ENCODE measurements at regions not wholly inside any gene's neighbourhood (a gene's known extent, or its start where the extent isn't known, plus 50 kb on each side); places are given as distances from the start of the nearest gene placed in this dataset.

- DNase-seq (ENCODE audit: low read depth): no peak
These were observed 384.3 kb upstream of the NR2F2 start for GRCh38 chr15:95946241-95946640.

- DNase-seq (ENCODE audit: low read depth): no peak
These were observed 383.6 kb upstream of the NR2F2 start for GRCh38 chr15:95946926-95947325.

GRCh38 chr15:95948411-95948810 lies 382.1 kb upstream of the NR2F2 start:
- DNase-seq (ENCODE audit: low read depth): no peak

GRCh38 chr15:95953032-95953431 lies 377.5 kb upstream of the NR2F2 start:
- DNase-seq (ENCODE audit: low read depth): no peak

- DNase-seq (ENCODE audit: low read depth): no peak
These were observed 372.6 kb upstream of the NR2F2 start for GRCh38 chr15:95957861-95958260.

GRCh38 chr15:95958382-95958781 lies 372.1 kb upstream of the NR2F2 start:
- DNase-seq (ENCODE audit: low read depth): no peak

GRCh38 chr15:95968856-95969255 lies 361.6 kb upstream of the NR2F2 start:
- DNase-seq (ENCODE audit: low read depth): no peak

- no peak for DNase-seq (ENCODE audit: low read depth)
These were observed 360.2 kb upstream of the NR2F2 start for GRCh38 chr15:95970326-95970725.

- peak; percentile 50 for DNase-seq (ENCODE audit: low read depth)
These were observed 358.4 kb upstream of the NR2F2 start for GRCh38 chr15:95972041-95972553.

GRCh38 chr15:95972812-95973211 lies 357.7 kb upstream of the NR2F2 start:
- no peak for DNase-seq (ENCODE audit: low read depth)

- DNase-seq (ENCODE audit: low read depth): no peak
These were observed 356.8 kb upstream of the NR2F2 start for GRCh38 chr15:95973566-95974256.

GRCh38 chr15:95975212-95975611 lies 355.3 kb upstream of the NR2F2 start:
- no peak for DNase-seq (ENCODE audit: low read depth)

- DNase-seq (ENCODE audit: low read depth): no peak
These were observed 351.2 kb upstream of the NR2F2 start for GRCh38 chr15:95979286-95979685.

- DNase-seq (ENCODE audit: low read depth): no peak
These were observed 349.3 kb upstream of the NR2F2 start for GRCh38 chr15:95981209-95981608.

GRCh38 chr15:95987299-95987698 lies 343.2 kb upstream of the NR2F2 start:
- DNase-seq (ENCODE audit: low read depth): no peak

- no peak for DNase-seq (ENCODE audit: low read depth)
These were observed 342.5 kb upstream of the NR2F2 start for GRCh38 chr15:95987886-95988573.

- DNase-seq (ENCODE audit: low read depth): peak; percentile 21
These were observed 342.0 kb upstream of the NR2F2 start for GRCh38 chr15:95988574-95988887.

GRCh38 chr15:95989392-95989791 lies 341.1 kb upstream of the NR2F2 start:
- DNase-seq (ENCODE audit: low read depth): no peak

GRCh38 chr15:95990833-95991232 lies 339.7 kb upstream of the NR2F2 start:
- DNase-seq (ENCODE audit: low read depth): peak; percentile 47

GRCh38 chr15:95994418-95994817 lies 336.1 kb upstream of the NR2F2 start:
- peak; percentile 59 for DNase-seq (ENCODE audit: low read depth)

GRCh38 chr15:95995375-95996168 lies 334.9 kb upstream of the NR2F2 start:
- DNase-seq (ENCODE audit: low read depth): peak; percentile 49

- peak; percentile 50 for DNase-seq (ENCODE audit: low read depth)
These were observed 334.0 kb upstream of the NR2F2 start for GRCh38 chr15:95996494-95996893.

GRCh38 chr15:95998935-95999334 lies 331.6 kb upstream of the NR2F2 start:
- DNase-seq (ENCODE audit: low read depth): no peak

Data from M059J (cell line).